ENCODE measurements at regions not wholly inside any gene's neighbourhood (a gene's known extent, or its start where the extent isn't known, plus 50 kb on each side); places are given as distances from the start of the nearest gene placed in this dataset.

- no peak for TF ChIP-seq CTCF (optimal IDR thresholded peaks at IDR 0.05 in 1 of 3, IDR thresholded peaks at IDR 0.05 in 1 of 3, conservative IDR thresholded peaks at IDR 0.05 in 1 of 3; ENCODE audit: extremely low read depth in 1 of 3, insufficient read depth in 2 of 3, low read length in 3 of 3)
- no peak for TF ChIP-seq EZH2 (IDR thresholded peaks at IDR 0.05; ENCODE audit: low read length)
Measured at GRCh38 chr10:130407052-130407451, 270.9 kb downstream of the GLRX3 start.
